ENCODE measurements at regions not wholly inside any gene's neighbourhood (a gene's known extent, or its start where the extent isn't known, plus 50 kb on each side); places are given as distances from the start of the nearest gene placed in this dataset.

DNA sequence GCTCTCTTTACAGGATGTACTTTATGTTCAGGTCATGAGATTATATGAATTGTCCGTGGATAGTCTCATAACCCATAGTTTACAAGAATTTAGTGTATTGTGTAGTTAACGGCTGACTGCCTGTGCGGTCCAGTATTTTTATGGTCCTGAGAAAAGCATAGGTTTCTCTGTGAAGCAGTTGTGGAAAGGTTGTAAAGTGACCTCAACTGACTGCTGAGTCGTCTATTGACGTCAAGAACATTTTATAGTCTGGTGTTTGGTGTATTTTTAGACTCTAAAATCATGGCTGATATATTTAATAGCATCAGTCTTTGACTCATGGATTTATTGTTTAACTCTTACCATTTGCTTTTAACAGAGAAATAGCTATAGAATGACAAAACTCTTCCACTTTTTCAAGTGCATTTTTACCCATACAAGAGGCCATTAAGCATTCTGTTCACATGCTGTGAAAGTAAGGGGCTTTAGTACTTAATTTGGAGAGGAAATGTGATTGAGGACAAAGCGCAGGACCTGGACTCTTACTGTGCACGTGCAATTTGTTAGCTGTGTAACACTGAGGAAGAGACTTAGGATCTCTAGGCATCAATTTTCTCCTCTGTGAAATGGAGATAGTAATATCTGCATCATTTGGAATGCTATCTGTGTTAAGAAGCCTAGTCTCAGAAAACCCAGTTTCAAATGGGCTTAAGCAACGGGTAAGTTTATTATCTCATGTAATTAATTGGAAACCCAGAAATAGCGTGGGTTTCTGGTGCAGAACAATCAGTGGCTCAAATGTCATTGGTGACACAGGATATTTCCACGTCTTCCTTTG lies 240.8 kb downstream of the NFKBIZ start:
- no peaks in the 10 kb centered on the region for H3K4me1 ChIP-seq
- DNase-seq (ENCODE audit: low spot score in 2 of 2), result no peak
- H3K27ac ChIP-seq, result no peak overlapping the region
- no peaks in the 10 kb centered on the region for H3K9me3 ChIP-seq
- no peaks in the 10 kb centered on the region for H3K27me3 ChIP-seq
- no peaks in the 10 kb centered on the region for H3K36me3 ChIP-seq
- no peak overlapping the region for H3K4me3 ChIP-seq
- intact Hi-C loops (cut with DNase I), result no loop called here
- TF ChIP-seq, protein P1, sequence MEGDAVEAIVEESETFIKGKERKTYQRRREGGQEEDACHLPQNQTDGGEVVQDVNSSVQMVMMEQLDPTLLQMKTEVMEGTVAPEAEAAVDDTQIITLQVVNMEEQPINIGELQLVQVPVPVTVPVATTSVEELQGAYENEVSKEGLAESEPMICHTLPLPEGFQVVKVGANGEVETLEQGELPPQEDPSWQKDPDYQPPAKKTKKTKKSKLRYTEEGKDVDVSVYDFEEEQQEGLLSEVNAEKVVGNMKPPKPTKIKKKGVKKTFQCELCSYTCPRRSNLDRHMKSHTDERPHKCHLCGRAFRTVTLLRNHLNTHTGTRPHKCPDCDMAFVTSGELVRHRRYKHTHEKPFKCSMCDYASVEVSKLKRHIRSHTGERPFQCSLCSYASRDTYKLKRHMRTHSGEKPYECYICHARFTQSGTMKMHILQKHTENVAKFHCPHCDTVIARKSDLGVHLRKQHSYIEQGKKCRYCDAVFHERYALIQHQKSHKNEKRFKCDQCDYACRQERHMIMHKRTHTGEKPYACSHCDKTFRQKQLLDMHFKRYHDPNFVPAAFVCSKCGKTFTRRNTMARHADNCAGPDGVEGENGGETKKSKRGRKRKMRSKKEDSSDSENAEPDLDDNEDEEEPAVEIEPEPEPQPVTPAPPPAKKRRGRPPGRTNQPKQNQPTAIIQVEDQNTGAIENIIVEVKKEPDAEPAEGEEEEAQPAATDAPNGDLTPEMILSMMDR (IDR thresholded peaks at IDR 0.05), result no peak

DNA sequence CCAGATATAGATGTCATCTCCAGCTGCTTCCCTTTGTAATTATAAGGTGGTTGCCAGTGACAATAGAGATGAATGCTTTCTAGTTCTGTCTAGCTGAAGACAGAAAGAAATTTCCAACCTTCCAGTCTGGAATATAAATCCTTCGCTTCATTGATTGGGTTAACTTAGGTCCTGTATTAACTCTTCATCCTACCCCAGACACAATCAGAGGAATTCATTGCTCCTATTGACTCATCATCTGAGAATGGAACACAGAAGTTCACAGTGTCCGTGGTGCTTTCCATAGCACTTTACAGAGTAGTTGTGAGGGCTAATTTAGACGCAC lies 241.4 kb downstream of the NFKBIZ start:
- no peaks in the 10 kb centered on the region for H3K36me3 ChIP-seq
- intact Hi-C loops (cut with DNase I), result no loop called here
- no peaks in the 10 kb centered on the region for H3K27me3 ChIP-seq
- TF ChIP-seq, protein P1 (IDR thresholded peaks at IDR 0.05), result no peak
- H3K4me1 ChIP-seq, result no peaks in the 10 kb centered on the region
- no peak overlapping the region for H3K27ac ChIP-seq
- H3K4me3 ChIP-seq, result no peak overlapping the region
- H3K9me3 ChIP-seq, result no peaks in the 10 kb centered on the region
- DNase-seq (ENCODE audit: low spot score in 2 of 2), result no peak

DNA sequence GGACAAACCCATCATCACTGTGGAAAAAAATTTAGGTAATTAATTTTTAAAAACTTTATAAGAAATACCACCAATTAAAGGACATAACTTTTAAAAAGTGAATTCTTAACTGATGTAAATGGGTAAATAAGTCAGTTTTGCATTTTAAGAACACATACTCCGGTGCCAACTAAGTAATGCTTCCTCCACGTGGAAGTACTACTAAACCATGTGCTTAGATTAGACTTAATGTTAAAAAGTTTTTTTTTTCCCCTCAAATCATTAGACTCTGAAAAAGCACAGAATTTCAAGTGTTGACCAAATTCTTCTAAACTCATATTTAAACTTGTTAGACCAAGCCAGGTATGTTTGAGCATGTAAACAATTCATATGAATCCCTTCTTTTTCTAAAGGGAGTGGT lies 242.0 kb downstream of the NFKBIZ start:
- TF ChIP-seq, protein P1 (IDR thresholded peaks at IDR 0.05), result no peak
- Histone ChIP-seq H3K36me3 (no peaks in the 10 kb centered on the region), H3K27ac (no peak overlapping the region), H3K9me3 (no peaks in the 10 kb centered on the region), H3K4me1 (no peaks in the 10 kb centered on the region), H3K4me3 (no peak overlapping the region), H3K27me3 (no peaks in the 10 kb centered on the region)
- intact Hi-C loops (cut with DNase I), result no loop called here
- DNase-seq (ENCODE audit: low spot score in 2 of 2), result no peak

DNA sequence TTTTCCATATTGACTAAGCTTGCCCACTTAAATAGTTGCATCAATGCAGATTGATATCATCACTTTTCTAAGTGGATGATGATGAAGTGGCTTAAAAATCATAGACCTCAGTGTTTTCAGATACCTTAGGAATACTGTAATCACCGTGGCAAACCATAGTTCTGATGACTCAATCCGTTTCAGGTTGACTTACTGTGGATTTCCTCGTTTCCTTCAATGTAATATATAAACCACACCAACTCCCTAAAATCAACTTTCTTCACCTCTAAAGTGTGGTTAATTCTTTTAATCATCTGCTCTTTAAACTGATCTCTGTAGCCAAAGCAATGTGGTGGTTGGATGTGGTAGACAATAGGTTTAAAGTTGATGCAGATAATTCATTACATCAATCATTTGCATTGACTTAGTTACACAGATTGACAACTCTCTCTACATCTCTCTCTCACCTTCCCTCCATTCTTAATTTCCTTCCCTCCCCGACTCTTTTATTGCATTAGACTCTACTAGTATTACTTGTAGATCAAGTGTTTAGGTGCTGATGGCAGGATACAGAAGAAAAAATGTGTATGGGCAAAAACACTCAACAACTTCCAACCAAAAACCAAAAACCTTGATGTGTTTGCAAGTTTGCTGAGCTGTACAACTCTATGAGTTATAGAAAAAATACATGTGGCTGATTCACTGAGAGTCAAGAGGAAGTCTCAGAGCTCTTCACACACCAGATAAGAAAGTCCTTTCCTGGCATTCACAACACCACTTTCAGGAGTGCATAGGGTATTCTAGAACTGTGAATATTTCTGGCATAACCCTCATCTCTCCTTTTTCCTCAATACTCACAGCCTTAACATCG lies 243.5 kb downstream of the NFKBIZ start:
- no peaks in the 10 kb centered on the region for H3K4me1 ChIP-seq
- H3K27ac ChIP-seq, result no peak overlapping the region
- TF ChIP-seq, protein P1 (IDR thresholded peaks at IDR 0.05), result no peak
- no peak for DNase-seq (ENCODE audit: low spot score in 2 of 2)
- H3K27me3 ChIP-seq, result no peaks in the 10 kb centered on the region
- no peaks in the 10 kb centered on the region for H3K36me3 ChIP-seq
- H3K9me3 ChIP-seq, result no peaks in the 10 kb centered on the region
- H3K4me3 ChIP-seq, result no peak overlapping the region
- intact Hi-C loops (cut with DNase I), result no loop called here

DNA sequence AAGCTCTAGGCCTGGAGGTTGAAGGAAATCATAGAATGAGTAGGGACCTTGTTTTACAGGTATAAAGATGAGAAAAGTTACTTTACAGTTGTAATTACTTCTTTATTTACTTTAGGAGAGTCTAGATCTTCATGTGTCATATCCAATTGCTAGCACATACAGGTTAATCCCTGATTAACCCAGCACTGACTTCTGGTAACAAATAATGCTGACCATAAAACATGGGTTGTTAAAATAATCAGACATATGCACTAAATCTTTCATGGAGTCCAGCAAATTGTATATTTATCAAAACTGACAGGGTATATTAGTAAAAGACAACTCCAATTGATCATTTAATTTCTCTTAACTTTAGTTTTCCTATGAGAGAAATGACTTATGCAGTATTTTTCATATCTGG lies 245.2 kb downstream of the NFKBIZ start:
- TF ChIP-seq, protein P1 (IDR thresholded peaks at IDR 0.05), result no peak
- Histone ChIP-seq H3K9me3 (no peaks in the 10 kb centered on the region), H3K27ac (no peak overlapping the region), H3K36me3 (no peaks in the 10 kb centered on the region), H3K4me1 (no peaks in the 10 kb centered on the region), H3K27me3 (no peaks in the 10 kb centered on the region), H3K4me3 (no peak overlapping the region)
- intact Hi-C loops (cut with DNase I), result no loop called here
- no peak for DNase-seq (ENCODE audit: low spot score in 2 of 2)

Data from ascending aorta (tissue), 2 donors.